Activated CD8-positive, alpha-beta T cell treated with anti-CD3 and anti-CD28 coated beads for 36 hours (primary cell): ENCODE measurements at regions not wholly inside any gene's neighbourhood (a gene's known extent, or its start where the extent isn't known, plus 50 kb on each side); places are given as distances from the start of the nearest gene placed in this dataset.

ENCODE experiments used
- ATAC-seq: fragments of 200-7000 bp; cut with Tn5 transposase; one replicate; pipeline ENCODE4 v1.10.0; 2021; ENCODE audit warnings: mild to moderate bottlenecking, moderate library complexity
- CTCF ChIA-PET: fragments of 350-600 bp; sonication (Branson Sonifier 250); formaldehyde crosslinking; loops from one replicate; lab custom pipeline; 2021; ENCODE audit warnings: antibody characterized with exemption; lab: Charles Lee
- POLR2A ChIA-PET: fragments of 350-600 bp; sonication (Branson Sonifier 250); formaldehyde crosslinking; loops from one replicate; lab custom pipeline; 2021; ENCODE audit warnings: antibody characterized with exemption; lab: Charles Lee
- DNase-seq: peaks from one replicate; pipeline ENCODE4 v3.0.0-alpha.2; 2020
- H3K27ac Mint-ChIP-seq: one replicate; pipeline ENCODE4 v1.8.0; 2021; ENCODE audit warnings: mild to moderate bottlenecking, mixed read lengths
- H3K27me3 Mint-ChIP-seq: one replicate; pipeline ENCODE4 v1.8.0; 2021; ENCODE audit warnings: mixed read lengths
- H3K36me3 Mint-ChIP-seq: one replicate; pipeline ENCODE4 v1.8.0; 2021; ENCODE audit warnings: low read depth, mixed read lengths
- H3K4me1 Mint-ChIP-seq: one replicate; pipeline ENCODE4 v1.8.0; 2021; ENCODE audit warnings: low read depth, mixed read lengths
- H3K4me3 Mint-ChIP-seq: one replicate; pipeline ENCODE4 v1.8.0; 2021; ENCODE audit warnings: mild to moderate bottlenecking, moderate library complexity, mixed read lengths
- H3K9me3 Mint-ChIP-seq: one replicate; pipeline ENCODE4 v1.8.0; 2021; ENCODE audit warnings: mixed read lengths
- CTCF ChIP-seq: fragments of 200-600 bp; IDR thresholded peaks from one replicate; pipeline ENCODE4 v1.8.0; 2022; ENCODE audit warnings: antibody characterized with exemption, mild to moderate bottlenecking
- intact Hi-C: fragments of 100-400 bp; cut with micrococcal nuclease; formaldehyde crosslinking; loops from one replicate; pipeline ENCODE4 v1.10.0; 2022

- no peak overlapping the region for H3K27ac Mint-ChIP-seq
- DNase-seq (no peak), ATAC-seq (no peak)
- ChIA-PET CTCF (no interaction called here), POLR2A (no interaction called here)
- H3K4me3 Mint-ChIP-seq: no peak overlapping the region
- peaks cover 4% of the 10 kb centered on the region for H3K27me3 Mint-ChIP-seq
- H3K4me1 Mint-ChIP-seq: no peaks in the 10 kb centered on the region
- no peak for TF ChIP-seq CTCF
- H3K36me3 Mint-ChIP-seq: no peaks in the 10 kb centered on the region
- intact Hi-C loops: no loop called here
- no peaks in the 10 kb centered on the region for H3K9me3 Mint-ChIP-seq
These were observed 74.0 kb upstream of the SEPTIN5 start for GRCh38 chr22:19640306-19640705.

DNA sequence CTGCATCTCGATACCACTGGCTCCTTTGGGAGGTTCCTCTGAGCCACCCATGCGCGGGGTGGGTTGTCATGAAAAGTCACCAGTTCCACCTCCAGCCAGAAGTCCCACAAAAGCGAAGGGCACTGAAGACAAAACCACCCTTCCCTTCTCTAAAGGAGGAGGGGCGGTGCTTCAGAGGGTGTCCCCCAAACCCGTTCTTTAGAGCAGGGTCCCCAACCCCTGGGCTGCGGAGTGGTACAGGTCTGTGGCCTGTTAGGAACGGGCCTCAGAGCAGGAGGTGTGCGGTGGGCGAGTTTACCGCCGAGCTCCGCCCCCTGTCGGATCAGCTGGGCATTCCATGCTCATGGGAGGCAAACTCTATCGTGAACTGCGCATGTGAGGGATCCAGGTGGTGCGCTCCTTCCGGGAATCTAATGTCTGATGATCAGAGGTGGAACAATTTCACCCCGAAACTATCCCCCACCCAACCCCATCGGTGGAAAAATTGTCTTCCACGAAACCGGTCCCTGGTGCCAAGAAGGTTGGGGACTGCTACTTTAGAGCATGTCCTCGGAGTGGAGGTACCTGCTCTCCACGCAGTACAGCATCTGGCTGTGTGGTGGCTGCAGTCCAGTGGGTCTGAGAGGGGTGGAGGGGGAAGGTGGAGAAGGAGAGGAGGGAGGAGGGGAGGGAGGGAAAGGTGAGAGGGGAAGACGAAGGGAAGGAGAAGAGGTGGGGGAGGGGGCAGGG is 72.9 kb upstream of the SEPTIN5 start:
- CTCF ChIA-PET: no interaction called here
- DNase-seq: no peak
- Mint-ChIP-seq H3K27me3 (peaks cover 9% of the 10 kb centered on the region), H3K4me3 (no peak overlapping the region), H3K27ac (no peak overlapping the region), H3K9me3 (no peaks in the 10 kb centered on the region), H3K36me3 (no peaks in the 10 kb centered on the region), H3K4me1 (no peaks in the 10 kb centered on the region)
- POLR2A ChIA-PET: no interaction called here
- TF ChIP-seq CTCF: no peak
- intact Hi-C loops: no loop called here
- ATAC-seq: no peak

DNA sequence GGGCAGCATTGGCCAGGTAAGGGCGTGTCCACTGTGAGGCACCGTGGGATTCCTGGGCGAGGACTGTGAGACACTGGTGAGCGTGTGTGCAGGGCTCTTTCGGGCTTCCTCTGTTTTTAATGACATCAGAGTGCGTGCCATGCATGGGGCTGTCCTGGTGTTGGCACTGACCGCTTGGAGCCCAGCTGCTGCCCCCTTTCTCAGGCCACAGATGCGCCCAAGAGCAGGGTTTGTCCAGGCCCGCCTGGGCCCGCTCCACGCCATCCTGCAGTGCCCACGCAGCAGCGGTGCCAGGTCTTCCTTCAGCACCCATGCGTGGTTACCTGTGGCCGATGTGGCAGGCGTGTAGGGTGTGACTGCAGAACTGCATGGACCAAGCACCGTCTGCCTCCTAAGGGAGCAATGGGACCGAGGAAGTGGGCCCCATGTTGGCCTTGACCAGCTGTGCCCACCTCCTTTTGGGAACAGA is 72.3 kb upstream of the SEPTIN5 start:
- ATAC-seq: no peak
- DNase-seq: no peak
- no peaks in the 10 kb centered on the region for H3K9me3 Mint-ChIP-seq
- POLR2A ChIA-PET: no interaction called here
- H3K27ac Mint-ChIP-seq: no peak overlapping the region
- peaks cover 9% of the 10 kb centered on the region for H3K27me3 Mint-ChIP-seq
- CTCF ChIA-PET: no interaction called here
- no peak overlapping the region for H3K4me3 Mint-ChIP-seq
- TF ChIP-seq CTCF: no peak
- intact Hi-C loops: no loop called here
- no peaks in the 10 kb centered on the region for H3K4me1 Mint-ChIP-seq
- H3K36me3 Mint-ChIP-seq: no peaks in the 10 kb centered on the region

DNA sequence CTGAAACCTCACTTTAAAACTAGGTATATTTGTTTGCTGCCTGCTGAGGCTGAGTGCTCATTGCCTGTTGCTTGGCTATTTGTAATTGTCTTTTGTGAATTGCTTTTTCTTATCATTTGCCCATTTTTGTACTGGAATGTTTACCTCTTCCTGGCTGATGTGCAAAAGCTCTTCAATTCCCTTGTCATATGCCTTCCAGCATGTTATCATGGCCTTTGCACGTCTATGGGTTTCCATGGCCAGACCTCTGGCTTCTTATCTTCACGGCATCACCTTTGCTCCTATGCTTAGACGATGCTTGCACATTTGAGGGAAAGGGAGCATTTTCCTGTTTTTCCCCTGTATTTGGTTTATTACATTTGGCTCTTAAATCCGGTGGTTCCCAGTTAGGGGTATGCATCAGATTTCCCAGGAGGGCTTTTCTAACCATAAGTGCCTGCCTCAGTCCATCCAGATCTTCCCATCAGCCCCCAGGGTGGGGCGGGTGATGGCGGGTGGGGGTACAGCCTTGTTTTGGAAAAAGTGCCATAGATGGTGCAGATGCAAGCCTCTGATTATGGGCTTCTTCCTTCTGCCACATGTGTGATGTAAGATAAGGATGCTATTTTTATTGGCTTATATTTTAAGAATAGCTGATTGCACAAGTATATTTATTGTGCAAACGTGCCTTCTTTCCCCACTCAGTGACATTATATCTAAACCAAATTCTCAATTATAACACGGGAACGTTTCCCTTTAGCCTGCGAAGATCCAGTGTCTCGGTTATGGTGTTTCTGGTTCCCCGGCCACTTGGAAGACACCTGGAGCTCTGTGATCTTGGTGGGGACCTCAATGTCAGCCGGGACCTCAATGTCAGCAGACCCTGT is 70.6 kb upstream of the SEPTIN5 start:
- H3K27me3 Mint-ChIP-seq: peaks cover 16% of the 10 kb centered on the region
- peaks cover 9% of the 10 kb centered on the region for H3K9me3 Mint-ChIP-seq
- DNase-seq (no peak), ATAC-seq (no peak)
- no peaks in the 10 kb centered on the region for H3K4me1 Mint-ChIP-seq
- peaks cover 5% of the 10 kb centered on the region for H3K36me3 Mint-ChIP-seq
- no peak for TF ChIP-seq CTCF
- POLR2A ChIA-PET: no interaction called here
- intact Hi-C loops: no loop called here
- CTCF ChIA-PET: interaction anchor here (0.7 to 2.3 kb wide), 2 partner anchors 14 to 46 kb away, joined by 3 to 8 read pairs; no protein-coding TSS in a partner anchor
- H3K27ac Mint-ChIP-seq: no peak overlapping the region
- H3K4me3 Mint-ChIP-seq: no peak overlapping the region
